ENCODE measurements at regions not wholly inside any gene's neighbourhood (a gene's known extent, or its start where the extent isn't known, plus 50 kb on each side); places are given as distances from the start of the nearest gene placed in this dataset.

- Histone ChIP-seq H3K4ac (ENCODE audit: low read depth, low read length) (peak overlapping the region; percentile 83), H2BK15ac (ENCODE audit: low read depth, low read length) (peak overlapping the region; percentile 54; the same call in 1 of the 3 replicates), H3K18ac (ENCODE audit: low read depth, low read length) (peak overlapping the region; percentile 58; the same call in 1 of the 2 replicates), H3K79me1 (ENCODE audit: low read depth in 1 of 2, low read length in 2 of 2) (no peaks in the 10 kb centered on the region), H4K91ac (ENCODE audit: insufficient read depth, low read depth, low read length) (peak overlapping the region; percentile 10; the same call in 1 of the 2 replicates), H3K14ac (replicated peaks; ENCODE audit: low read depth, low read length) (peak overlapping the region; percentile 44; the same call in 1 of the 2 replicates), H4K20me1 (ENCODE audit: insufficient read depth, low read length) (no peaks in the 10 kb centered on the region), H4K8ac (ENCODE audit: low read depth in 2 of 2, low read length in 2 of 2) (peak overlapping the region; percentile 25 to 29; a peak in 2 of 4 replicates), H4K5ac (ENCODE audit: low read depth, low read length) (peak overlapping the region; percentile 26; the same call in 1 of the 2 replicates), H3K27me3 (ENCODE audit: control insufficient read depth, insufficient read depth, low read length) (no peaks in the 10 kb centered on the region), H3K4me1 (ENCODE audit: control insufficient read depth, insufficient read depth, low read length) (peaks cover 28% of the 10 kb centered on the region), H3K56ac (ENCODE audit: extremely low read depth, insufficient read depth, low read length) (no peak overlapping the region), H2BK5ac (ENCODE audit: low read depth, low read length, poor library complexity, severe bottlenecking) (peak overlapping the region; percentile 96), H3K23ac (ENCODE audit: low read depth, low read length) (0 out of 2 replicates have a peak overlapping the region, but pooled peaks have one; percentile 1), H3K4me3 (ENCODE audit: insufficient read depth, low read depth, low read length) (no peak overlapping the region), H3K9me3 (ENCODE audit: control insufficient read depth, insufficient read depth, low read length) (no peaks in the 10 kb centered on the region), H2AK5ac (ENCODE audit: low read depth, low read length) (no peak overlapping the region), H3K4me2 (ENCODE audit: low read depth, low read length) (no peak overlapping the region), H3K9me1 (ENCODE audit: insufficient read depth, low read length) (peaks cover 11% of the 10 kb centered on the region), H3K27ac (ENCODE audit: insufficient read depth, low read length) (peak overlapping the region; percentile 72; the same call in 1 of the 2 replicates), H2AFZ (replicated peaks; ENCODE audit: low read length, poor library complexity) (no peak overlapping the region), H3K9ac (ENCODE audit: low read depth, low read length) (no peak overlapping the region), H2BK120ac (ENCODE audit: low read depth, low read length) (peak overlapping the region; percentile 64), H3K36me3 (ENCODE audit: control insufficient read depth, insufficient read depth, low read length) (no peaks in the 10 kb centered on the region), H2BK20ac (ENCODE audit: low read depth, low read length) (peak overlapping the region; percentile 71), H2AK9ac (replicated peaks; ENCODE audit: low read depth, low read length, poor library complexity) (no peak overlapping the region)
- TF ChIP-seq MAZ (IDR thresholded peaks at IDR 0.05; ENCODE audit: borderline replicate concordance, low read depth, low read length), result no peak
- TF ChIP-seq NFE2L2 (IDR thresholded peaks at IDR 0.05; ENCODE audit: low read depth, low read length), result peak; percentile 22; the same call in 1 of the 2 replicates
- no peak for TF ChIP-seq CHD1 (IDR thresholded peaks at IDR 0.05; ENCODE audit: low read depth, low read length)
- no peak for TF ChIP-seq SMC3 (IDR thresholded peaks at IDR 0.05; ENCODE audit: low read depth, low read length)
- ChIA-PET CTCF (no interaction called here), POLR2A (ENCODE audit: unreplicated experiment) (no interaction called here)
- WGBS, 2 experiments (ENCODE audit: extremely low coverage in 2 of 2, insufficient read length in 1 of 2), result no CpG with 5 or more reads among the region's 1 CpG
- peak; percentile 89 for DNase-seq
- intact Hi-C loops (cut with micrococcal nuclease), result loop anchor here (10.0 kb wide), 1 partner anchor 98 kb away; no protein-coding TSS in a partner anchor
- no TSS peak for BruUV-seq (replicated peaks)
- no peak for ATAC-seq (ENCODE audit: low read depth)
- dilution Hi-C loops (cut with HindIII; ENCODE audit: low sequenced_read_pairs, unreplicated experiment), result no loop called here
- in situ Hi-C loops (cut with MboI; ENCODE audit: low sequenced_read_pairs), result no loop called here
Observed at GRCh38 chr18:24766376-24766775, 305.9 kb downstream of the HRH4 start.
